B cell (primary cell): ENCODE measurements at regions not wholly inside any gene's neighbourhood (a gene's known extent, or its start where the extent isn't known, plus 50 kb on each side); places are given as distances from the start of the nearest gene placed in this dataset.

Experiments
- EZH2 ChIP-seq: IDR thresholded peaks from 2 replicates; pipeline ENCODE4 v1.6.1; 2012; ENCODE audit warnings: borderline replicate concordance, low read depth, mild to moderate bottlenecking, moderate library complexity, low read length; ENCODE audit not compliant: insufficient read depth, poor library complexity, severe bottlenecking
- TF ChIP-seq, protein P1 (sequence below): fragments of 200-600 bp; IDR thresholded peaks from one replicate; pipeline ENCODE4 v1.8.0; 2022; ENCODE audit warnings: antibody characterized with exemption, mild to moderate bottlenecking

DNA sequence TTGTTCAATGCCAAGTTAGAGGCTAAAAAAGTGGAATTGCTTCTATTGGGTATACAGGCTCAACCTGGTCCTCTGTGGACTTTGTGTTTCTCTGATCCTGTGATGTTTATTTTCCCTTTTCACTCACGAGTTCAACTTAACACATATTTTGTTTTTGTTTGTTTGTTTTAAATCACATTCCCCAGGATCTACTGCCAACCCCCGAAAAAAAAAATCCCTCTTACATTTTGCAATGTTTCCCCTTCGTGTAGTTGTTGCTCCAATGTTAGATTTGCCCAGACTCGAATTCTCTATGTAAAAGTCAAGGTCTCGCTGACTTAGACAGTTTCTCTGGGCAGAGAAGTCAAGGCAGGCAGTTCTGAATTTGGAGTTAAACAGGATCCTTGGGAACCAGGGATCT is 876.4 kb downstream of the CCSER2 start:
- TF ChIP-seq, protein P1, sequence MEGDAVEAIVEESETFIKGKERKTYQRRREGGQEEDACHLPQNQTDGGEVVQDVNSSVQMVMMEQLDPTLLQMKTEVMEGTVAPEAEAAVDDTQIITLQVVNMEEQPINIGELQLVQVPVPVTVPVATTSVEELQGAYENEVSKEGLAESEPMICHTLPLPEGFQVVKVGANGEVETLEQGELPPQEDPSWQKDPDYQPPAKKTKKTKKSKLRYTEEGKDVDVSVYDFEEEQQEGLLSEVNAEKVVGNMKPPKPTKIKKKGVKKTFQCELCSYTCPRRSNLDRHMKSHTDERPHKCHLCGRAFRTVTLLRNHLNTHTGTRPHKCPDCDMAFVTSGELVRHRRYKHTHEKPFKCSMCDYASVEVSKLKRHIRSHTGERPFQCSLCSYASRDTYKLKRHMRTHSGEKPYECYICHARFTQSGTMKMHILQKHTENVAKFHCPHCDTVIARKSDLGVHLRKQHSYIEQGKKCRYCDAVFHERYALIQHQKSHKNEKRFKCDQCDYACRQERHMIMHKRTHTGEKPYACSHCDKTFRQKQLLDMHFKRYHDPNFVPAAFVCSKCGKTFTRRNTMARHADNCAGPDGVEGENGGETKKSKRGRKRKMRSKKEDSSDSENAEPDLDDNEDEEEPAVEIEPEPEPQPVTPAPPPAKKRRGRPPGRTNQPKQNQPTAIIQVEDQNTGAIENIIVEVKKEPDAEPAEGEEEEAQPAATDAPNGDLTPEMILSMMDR = no peak
- no peak for TF ChIP-seq EZH2
